Keratinocyte (primary cell): ENCODE measurements at regions not wholly inside any gene's neighbourhood (a gene's known extent, or its start where the extent isn't known, plus 50 kb on each side); places are given as distances from the start of the nearest gene placed in this dataset.

ENCODE experiments used
- EZH2 ChIP-seq: IDR thresholded peaks from one replicate; pipeline ENCODE4 v1.6.1; 2012; ENCODE audit warnings: inconsistent platforms, mild to moderate bottlenecking, low read length, moderate library complexity
- TF ChIP-seq, protein P1 (sequence below), 3 experiments: IDR thresholded peaks in 1 of 3; conservative IDR thresholded peaks in 1 of 3; optimal IDR thresholded peaks in 1 of 3; 2 replicates in 2 of 3; 3 replicates in 1 of 3; pipeline versions ENCODE3 to v1.5.1; 2011; ENCODE audit warnings: low read length in 3 of 3, mild to moderate bottlenecking in 3 of 3, moderate library complexity in 2 of 3, control low read depth in 1 of 3, inconsistent platforms in 1 of 3; ENCODE audit not compliant: insufficient read depth in 2 of 3; ENCODE audit errors: extremely low read depth in 1 of 3

DNA sequence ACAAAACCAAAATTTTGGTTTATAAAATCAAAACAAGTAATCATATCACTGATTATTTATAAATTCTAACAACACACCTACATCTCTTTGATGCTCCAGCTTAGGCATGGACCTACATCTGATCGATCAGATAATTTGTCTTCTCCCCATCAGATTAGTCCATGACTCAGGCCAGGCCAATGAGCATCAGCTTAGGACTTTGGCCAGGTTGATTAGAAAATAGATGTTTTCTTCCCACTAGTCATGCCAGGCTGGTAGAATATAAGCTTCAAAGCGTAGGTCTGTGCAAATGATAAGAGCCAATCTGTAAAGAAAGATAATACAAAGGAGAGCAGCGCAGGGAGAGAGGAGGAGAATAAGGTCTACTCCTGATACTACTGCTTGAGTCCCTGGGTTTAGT, 1487.9 kb downstream of the FAM181B start:
- TF ChIP-seq, protein P1, sequence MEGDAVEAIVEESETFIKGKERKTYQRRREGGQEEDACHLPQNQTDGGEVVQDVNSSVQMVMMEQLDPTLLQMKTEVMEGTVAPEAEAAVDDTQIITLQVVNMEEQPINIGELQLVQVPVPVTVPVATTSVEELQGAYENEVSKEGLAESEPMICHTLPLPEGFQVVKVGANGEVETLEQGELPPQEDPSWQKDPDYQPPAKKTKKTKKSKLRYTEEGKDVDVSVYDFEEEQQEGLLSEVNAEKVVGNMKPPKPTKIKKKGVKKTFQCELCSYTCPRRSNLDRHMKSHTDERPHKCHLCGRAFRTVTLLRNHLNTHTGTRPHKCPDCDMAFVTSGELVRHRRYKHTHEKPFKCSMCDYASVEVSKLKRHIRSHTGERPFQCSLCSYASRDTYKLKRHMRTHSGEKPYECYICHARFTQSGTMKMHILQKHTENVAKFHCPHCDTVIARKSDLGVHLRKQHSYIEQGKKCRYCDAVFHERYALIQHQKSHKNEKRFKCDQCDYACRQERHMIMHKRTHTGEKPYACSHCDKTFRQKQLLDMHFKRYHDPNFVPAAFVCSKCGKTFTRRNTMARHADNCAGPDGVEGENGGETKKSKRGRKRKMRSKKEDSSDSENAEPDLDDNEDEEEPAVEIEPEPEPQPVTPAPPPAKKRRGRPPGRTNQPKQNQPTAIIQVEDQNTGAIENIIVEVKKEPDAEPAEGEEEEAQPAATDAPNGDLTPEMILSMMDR (optimal IDR thresholded peaks at IDR 0.05 in 1 of 3, IDR thresholded peaks at IDR 0.05 in 1 of 3, conservative IDR thresholded peaks at IDR 0.05 in 1 of 3; ENCODE audit: extremely low read depth in 1 of 3, insufficient read depth in 2 of 3, low read length in 3 of 3): no peak
- no peak for TF ChIP-seq EZH2
